ENCODE measurements at regions not wholly inside any gene's neighbourhood (a gene's known extent, or its start where the extent isn't known, plus 50 kb on each side); places are given as distances from the start of the nearest gene placed in this dataset.
A peak's percentile ranks its signal among the peaks of the same experiment; 100 is the strongest.
"Not testable (repeated sequence)": the region's sequence is repeated elsewhere in the genome, so short reads cannot be mapped to it uniquely, and the experiment has no call there.

DNA sequence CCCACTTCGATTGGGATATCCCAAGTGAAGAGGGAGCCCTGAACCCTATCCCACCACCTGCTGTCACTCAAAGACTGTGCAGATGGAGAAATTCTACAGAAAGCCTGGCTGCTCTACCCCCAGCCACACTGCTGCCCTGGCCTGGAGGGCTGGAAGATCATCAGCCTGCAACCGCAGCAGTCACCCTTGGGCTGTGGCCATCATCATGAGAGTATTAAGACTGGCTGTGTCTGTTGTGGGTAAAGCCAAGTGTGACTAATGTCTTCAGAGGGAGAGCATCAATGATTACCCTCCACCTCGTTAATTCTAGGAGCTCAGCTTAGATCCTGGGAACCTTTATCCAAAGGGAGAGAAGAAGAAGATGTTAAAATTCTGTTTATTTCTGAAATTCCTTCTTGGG, 221.5 kb downstream of the TFCP2L1 start:
- no peak for DNase-seq

DNA sequence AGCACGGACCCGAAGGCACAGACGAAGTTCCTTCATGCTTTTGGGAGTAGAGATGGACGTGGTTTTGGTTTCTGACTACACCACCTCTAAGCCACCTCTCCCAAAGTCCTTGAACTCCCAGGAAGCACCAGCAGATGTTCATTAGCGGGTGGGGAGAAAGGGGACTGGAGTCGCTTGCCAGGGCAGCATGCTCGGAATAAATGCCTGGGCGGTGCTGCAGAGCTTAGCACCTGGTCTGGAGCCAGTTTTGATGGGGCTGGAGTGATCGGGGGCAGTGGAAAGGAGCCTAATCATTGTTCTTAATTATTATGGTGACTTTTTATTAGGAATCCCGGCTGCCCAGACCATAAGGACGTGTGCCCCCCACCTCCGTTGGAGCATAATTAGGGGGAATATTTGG, 220.8 kb downstream of the TFCP2L1 start:
- DNase-seq = no peak

DNA sequence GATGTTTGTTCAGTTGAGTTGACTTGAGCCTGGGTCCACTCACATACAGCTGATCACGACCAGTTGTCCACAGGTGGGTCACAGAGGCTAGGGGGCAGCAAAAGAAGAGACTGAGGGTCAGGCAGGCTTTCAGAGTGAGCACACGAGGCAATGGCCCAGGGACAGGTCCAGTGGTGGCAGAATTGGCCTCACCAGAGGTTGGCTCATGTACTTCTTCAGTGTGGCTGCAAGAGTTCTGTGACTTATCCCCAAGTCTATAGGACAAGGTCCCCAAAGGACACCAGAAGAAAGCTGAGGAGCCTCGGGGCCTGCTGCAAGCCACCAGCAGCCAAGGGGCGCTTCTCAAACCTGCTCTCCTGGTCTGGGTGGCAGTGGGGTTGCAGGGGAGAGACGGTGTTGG, 219.8 kb downstream of the TFCP2L1 start:
- DNase-seq = no peak

DNA sequence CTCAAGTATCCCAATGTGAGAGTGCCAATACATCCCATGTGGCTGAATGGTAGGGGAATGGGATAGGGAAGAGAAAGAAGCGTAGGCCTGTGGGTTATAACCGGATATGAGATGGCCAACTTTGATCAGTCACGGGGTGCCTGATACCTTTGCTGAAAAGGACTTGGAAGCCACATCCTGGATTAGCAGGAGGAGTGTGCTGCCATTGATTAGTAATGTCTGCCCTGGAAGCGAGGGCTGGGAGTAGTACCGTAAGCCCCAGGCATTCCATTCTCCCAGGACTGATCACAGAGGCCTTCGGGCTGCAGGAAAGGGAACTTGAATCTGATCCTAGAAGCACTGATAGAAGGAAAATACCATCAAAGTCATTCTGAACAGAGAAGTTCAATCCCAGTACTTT, 218.5 kb downstream of the TFCP2L1 start:
- no peak for DNase-seq

DNA sequence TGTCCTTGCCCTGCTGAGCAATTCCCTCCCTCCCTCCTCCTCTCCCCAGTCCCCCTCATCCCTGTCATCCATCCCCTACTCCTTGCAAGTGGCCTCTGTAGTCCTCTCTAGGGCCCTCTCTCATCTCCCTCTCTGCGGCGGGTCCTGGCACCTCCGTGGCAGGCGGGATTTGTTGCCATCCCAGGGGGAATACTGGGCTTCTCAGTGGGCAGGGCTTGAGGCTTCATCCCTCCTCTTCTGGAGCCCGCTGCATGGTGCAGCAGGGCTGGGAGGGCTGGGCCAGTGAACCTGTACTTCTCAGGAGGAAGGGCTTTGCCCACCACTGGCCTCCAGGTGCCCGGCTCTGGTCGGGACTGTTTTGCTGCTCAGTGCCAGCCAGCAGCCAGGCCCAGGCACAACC, 216.2 kb downstream of the TFCP2L1 start:
- DNase-seq = no peak

DNA sequence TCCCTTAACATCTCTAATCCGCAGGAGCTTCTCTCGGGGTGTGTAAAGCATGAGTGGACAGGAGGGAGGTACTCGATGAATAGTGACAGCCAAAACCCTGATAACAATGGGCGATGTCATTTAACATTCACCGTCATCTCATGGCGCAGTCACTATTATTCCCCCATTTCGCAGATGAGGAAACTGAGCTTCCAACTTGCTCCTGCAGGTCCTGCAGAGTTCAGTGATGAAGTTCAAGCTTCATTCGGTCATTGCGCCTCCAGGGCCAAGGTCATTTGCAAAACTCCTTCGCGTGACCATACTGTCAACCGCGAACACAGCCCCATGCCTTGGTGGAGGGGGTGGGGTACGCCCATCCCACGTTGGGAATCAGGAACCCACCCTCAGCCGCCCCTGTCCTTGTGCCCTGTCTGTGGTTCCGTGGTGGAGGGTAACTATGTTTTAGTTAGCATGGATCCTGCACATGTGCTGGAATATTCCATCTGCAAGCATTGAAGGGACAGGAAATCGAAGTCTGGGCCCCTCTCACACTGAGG, 215.5 kb downstream of the TFCP2L1 start:
- no peak for DNase-seq

DNA sequence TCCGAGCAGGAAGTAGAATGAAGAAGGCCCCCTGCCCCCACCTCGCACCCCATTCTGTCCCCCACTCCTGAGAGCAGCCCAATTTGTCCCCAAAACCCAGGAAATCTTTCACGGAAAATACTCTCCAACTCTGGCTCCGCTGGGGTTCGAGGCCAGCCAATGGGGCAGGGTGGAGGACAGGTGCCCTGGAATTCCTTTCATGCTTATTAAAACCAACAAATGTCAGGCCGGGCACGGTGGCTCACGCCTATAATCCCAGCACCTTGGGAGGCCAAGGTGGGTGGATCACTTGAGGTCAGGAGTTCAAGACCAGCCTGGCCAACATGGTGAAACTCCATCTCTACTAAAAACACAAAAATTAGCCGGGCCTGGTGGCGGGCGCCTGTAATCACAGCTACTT, 214.9 kb downstream of the TFCP2L1 start:
- not testable (repeated sequence) for DNase-seq

DNA sequence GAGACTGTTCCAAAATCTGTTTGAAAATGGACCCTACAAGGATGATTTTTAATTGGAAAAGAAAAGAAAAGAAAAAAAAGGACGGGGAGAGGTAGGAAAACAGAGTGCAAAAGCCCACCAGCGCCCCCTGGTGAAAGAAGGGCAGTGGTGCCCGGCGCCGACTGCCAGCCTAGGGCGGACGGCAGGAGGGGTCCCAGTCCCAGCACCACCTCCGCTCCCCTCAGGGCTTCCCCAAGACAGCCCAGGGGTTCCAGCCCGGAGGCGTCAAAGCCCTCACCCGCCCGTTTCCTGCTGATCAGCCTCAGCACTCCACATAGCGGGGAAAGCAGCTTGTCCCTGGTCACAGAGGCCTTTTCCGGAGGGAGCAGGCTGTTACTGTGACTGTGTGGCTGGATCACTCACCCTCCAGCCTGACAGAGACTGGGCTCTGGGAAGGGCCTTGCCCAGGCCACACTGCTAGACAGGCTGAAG, 213.9 kb downstream of the TFCP2L1 start:
- peak; percentile 35 for DNase-seq

DNA sequence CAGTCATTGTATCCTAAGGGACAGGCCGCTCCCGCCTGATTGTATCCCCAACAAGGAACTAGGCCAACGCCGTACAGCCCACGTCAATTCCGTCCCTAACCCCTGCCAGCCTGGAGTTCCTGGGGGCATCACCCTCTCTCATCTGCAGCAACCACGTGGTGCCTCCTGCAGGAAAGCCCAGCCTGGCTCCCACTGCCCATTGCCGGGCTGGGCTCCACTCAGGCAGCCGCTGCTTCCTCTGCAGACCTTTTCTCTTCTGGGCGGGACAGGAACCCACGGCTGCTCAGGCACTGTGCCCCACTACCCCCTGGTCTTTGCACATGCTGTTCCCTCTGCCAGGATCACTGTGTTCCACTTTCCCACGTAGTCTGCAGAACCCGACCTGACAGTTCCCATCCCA, 212.2 kb downstream of the TFCP2L1 start:
- DNase-seq = no peak

DNA sequence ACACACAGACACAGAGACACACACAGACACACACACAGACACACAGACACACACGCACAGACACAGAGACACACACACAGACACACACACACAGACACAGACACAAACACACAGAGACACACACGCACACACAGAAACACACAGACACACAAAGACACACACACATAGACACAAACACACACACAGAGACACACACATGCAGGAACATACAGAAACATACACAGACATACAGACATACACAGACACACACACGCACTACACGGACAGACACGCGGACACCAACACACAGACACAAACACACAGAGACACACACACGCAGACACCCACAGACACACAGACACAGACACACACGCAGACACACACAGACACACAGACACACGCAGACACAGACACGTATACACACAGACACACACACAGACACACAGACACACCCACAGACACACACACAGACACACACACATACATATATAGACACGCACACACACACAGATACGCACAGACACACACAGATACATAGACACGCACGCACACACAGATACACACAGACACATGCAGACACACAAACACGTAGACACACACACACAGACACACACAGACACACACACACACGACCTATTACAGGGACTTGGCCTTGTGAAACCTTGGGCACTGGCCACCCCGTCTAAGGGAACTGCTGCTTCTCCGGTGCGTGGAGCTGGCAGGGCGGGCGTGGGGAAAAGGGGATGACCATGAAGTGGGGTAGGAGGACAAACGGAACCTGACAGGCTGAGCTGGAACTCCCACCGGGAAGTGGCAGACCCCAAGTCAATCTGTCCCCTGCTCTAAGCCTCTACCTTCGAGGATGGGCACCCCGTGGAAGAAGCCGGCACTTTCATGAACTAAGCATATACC, 211.4 kb downstream of the TFCP2L1 start:
- no peak for DNase-seq

DNA sequence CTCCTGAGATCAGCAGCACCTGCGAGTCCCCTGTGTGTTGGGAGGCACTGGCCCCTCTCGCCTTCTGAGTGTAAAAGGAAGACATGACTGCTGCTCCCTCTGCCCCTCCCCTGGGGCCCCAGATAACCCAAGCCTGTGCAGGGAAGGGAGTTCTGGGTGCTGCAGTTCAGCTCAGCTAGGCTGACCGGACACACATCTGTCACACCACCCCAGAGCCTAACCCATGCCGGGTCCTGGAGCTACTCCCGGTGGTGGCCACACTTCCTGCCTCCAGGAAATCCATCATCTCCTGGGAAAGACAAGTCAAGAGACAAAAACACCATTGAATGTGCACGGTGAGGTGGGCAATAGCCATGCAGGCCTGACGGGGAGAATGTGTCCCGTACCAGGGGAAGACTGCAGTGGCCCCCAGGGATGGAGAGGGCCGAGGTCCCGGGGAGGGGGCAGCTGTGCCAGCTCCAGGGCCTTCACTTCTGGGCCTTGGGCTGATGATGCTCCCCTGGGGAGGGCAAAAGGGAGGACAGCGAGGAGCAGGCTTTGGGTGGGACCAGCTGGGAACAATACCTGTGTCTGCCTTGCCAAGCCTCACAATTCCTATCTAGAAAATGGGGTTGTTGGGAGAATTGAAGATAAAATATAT, 210.6 kb downstream of the TFCP2L1 start:
- DNase-seq = no peak

DNA sequence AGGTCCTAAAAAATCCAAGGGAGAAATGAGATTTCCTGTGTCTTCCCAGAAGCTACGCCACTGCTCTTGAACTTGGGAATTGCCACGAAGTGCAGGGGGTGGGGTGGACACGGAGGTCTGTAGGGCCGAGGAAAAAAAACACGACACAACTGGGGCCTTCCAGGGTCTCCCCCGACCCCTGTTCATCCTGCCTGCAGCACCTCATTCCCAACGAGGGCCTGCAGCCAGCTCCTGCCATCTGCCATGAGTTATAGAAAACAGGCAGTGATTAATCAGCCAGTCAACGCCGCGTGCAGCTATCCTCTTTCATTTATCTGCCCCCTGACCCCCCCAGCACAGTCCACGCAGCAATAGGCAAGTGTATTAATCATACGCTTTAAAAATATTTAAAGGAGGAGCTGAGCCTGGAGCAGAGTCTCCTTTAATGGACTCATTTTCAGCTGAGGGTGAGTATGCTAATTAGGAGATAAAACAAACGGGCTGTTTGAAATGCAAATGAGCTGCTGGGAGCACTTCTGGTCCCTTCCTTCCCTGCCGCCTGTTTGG, 209.9 kb downstream of the TFCP2L1 start:
- peak; percentile 24 for DNase-seq

DNA sequence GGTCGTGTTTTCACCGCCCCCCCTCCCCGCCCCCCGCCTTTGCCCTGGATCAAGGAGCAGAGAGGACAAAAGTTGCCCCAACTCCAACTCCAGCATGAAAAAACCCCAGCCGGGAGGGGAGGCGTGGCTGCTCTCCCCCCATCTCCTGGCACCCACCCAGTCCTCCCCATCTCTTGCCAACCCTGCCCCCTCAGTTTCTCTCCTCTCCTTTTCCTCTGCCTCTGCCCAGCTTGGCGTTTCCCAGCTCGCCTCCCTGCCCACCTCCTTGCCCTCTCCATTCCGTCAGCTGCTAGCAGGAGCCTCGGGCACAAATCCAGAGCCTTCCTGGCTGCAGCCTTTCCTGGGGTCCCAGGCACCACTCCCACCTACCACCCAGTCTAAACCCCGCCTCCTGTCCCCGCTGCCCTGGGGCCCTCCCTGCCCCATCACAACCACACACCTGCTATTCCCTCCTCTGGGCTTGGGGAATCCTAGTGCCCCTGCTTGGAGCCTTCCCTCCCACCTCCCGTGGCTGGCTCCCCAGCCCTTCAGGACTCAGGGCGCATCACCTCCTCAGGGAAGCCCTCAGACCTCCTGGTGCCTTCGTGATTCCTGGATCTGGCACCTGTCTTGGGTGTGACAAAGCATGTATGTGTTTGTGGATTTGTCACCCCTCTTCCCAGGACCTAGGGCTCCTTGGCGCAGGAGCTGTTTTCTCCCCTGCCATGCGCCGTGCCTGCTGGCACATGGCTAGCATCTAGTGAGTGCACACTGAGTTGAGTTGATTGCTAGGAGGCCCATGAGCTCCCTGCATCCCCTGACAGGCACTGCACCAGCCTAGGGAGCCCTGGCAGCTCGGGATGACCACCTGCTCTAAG, 209.1 kb downstream of the TFCP2L1 start:
- no peak for DNase-seq

DNA sequence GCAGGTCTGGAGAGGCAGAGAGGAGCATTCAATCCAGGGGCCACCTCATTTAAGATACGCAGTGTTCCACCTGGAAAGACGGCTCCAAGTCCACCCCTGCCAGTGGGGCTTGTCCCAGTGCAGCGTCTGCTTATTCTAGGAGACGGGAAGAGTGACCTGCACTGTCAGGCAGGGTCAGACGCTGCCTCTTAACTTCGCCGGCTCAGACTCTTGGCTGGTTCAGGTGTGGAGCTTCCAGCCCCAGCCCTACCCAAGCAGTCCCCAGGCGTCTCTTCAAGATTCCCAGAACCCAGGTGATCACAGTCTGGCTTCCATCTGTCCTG, 208.5 kb downstream of the TFCP2L1 start:
- no peak for DNase-seq

DNA sequence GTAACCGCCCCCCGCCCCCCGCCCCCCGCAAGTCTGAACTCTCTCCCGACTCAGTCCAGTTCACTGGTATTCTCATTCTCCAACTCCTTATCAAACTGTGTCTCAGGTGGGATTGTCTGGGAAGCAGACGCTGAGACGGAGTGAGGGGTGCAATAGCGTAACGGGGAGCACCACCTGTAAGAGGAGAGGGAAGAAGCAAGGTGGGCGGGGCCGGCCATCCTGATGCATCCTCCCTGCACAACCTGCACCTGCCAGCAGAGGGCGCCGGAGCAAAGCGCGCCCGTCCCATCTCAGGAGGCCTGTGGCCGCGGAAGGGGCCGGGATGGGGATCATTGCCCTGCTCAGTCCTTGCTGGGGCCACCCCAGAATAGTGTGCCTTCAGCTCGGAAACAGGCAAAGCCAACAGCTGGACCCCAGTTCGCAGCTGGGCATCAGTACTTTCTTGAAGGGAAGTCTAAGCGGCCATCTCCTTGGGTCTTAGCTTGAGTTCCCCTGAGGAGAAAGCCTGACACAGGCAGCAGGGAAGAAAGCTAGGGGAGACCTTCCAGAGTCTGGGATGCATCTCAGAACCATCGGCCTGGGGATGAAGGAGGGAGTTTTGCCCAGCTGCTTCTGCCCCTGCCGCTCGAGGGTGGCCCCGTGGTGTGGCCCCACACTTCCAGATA, 208.0 kb downstream of the TFCP2L1 start:
- DNase-seq = peak; percentile 65

DNA sequence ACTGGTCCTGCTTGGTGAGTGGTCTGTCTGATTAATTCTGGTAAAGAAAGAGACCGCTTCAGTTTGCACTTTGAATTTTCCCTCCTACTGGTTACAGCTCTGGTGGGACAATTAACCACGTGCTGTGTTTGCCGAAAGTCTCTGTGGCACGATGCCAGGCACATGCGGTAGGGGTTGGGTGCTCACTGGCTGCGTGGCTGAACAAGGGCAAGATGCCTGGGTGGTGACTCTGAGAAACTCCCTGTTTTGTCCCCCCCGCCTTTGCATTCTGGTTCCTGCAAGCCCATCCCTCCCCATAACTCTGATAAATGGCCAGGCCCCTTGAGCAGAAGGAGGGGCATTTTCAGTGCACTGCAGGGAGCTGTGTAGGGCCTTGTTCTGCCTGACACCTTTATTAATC, 206.1 kb downstream of the TFCP2L1 start:
- DNase-seq = no peak

DNA sequence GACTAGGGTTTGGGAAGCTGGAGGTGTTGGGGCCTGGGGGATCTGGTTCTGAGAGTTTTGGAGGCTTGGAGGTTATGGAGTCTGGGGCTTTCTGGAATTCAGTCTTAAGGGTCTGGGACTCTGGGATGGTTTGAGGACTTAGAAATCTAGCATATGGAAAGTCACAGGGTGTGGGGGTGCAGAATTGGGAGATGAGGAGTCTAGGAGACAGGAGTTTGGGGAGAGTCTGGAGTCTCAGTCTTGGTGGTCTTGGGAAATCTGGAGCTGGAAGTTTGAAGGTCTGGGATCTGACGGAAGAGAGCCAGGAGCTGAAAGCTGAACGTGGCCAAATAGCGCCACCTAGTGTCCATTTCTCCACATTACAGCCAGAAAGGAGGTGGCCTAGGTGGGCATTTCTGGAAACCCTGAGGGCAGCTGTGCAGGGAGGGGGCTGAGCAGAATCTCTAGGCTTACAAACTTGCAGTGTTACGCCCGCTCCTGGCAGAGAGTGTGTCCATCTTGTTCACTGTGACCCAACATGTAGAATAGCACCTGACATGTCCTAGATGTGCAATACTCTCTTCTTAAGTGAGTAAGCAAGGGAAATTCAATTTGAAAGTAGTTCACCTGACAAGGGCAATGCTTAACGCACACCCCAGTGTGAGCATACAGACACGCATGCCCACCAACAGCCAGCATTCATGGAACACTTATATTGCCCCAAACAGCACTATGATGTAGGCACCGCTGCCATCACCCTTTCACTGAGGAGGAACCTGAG, 204.8 kb downstream of the TFCP2L1 start:
- DNase-seq = peak; percentile 49

DNA sequence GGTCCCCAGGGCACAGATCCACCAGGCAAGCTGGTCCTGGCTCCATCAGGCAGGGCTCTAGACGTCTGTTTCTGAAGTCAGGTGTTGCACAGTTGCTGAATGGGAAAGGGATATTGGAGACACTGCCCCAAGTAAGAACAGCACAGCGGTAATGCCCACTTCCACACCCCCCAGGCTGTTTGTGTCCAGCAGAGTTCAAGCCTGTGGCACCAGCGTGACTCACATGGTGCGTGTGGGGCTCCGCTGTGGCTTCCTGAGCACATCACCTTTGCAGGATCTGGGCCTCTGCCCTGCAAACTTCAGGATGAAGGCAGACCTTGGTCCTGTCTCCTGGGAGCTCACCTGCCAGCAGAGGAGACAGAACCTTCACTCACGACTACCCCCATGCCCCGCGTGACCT, 203.3 kb downstream of the TFCP2L1 start:
- DNase-seq = no peak

DNA sequence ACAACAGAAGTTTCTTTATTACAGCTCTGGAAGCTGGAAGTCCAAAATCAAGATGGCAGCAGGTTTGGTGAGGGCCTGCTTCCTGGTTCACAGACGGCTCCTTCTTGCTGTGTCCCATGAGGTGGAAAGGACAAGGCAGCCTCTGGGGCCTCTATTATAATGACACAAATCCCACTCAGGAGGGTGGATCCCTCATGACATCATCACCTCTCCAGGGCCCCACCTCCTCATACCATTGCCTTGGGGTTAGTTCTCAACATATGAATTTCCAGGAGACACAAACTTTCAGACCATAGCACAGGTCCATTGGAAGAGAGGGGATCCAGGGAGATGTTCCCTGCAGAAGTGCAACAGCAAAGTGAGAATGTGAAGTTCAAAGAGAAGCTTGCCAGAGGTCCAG, 202.8 kb downstream of the TFCP2L1 start:
- no peak for DNase-seq

DNA sequence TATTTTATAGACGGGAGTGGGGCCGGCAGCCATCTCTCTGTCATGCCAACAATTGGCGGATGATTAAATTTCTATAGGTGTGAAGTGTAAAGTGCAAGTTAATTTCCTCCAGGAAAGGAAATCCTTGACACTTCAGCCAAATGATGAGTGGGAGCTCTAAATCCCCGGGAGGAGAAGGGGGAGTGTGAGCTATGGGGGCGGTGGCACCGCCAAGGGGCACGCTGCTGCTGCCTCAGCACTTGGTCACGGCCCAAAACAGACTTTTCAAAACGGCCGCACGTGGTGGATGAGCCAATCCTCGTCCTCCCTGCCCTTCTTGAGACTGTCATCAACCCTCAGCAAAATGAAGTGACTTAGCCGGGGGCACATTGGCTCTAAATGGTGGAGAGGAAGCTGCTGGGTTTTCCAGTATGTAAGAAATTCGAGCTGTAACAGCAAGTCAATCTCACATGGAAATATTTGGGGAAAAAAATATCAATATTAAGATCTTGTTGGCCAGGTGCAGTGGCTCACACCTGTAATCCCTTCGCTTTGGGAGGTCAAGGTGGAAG, 200.8 kb downstream of the TFCP2L1 start:
- no peak for DNase-seq

DNA sequence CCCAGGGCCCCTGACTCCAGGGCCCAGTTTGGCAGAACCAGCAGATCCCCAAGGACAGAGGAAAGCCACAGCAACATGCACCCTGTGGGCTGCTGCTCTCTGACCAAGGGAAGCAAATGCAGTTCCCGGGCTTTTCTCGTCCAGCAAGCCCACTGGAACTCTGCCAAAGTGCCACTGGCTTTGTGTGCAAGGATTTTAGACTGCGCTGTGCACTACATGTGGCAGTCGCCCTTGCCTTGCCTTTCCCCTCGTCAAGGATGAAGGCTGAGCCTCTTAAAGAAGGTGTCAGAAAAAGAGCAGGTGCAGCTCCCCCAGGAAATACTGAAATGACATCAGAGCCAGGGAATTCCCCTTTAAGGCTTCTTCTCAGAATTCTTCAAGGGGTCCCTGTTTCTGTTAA, 199.2 kb downstream of the TFCP2L1 start:
- DNase-seq = no peak
